Fibroblast of the conjunctiva (primary cell): ENCODE measurements at regions not wholly inside any gene's neighbourhood (a gene's known extent, or its start where the extent isn't known, plus 50 kb on each side); places are given as distances from the start of the nearest gene placed in this dataset.

Experiments used
- DNase-seq: peaks from one replicate; pipeline ENCODE4 v3.0.0-alpha.2; 2010; ENCODE audit warnings: low read depth

DNA sequence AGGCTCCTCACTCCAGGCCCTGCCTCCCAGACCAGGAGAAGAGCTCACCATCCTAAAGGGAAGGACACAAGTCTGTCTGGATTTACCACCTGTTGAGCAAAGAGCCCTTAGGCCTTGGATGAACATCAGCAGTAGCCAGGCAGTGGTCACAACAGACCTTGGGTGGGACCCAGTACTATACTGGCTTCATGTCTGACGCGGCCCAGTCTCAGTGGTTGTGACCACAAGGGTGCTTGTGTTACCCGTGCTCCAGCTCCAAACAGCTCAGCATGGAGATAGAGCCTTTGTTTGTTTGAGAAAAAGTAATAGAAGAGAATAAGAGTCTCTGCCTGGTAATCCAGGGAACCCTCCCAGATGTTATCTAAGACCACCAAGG, 617.4 kb downstream of the BRINP1 start:
- no peak for DNase-seq

DNA sequence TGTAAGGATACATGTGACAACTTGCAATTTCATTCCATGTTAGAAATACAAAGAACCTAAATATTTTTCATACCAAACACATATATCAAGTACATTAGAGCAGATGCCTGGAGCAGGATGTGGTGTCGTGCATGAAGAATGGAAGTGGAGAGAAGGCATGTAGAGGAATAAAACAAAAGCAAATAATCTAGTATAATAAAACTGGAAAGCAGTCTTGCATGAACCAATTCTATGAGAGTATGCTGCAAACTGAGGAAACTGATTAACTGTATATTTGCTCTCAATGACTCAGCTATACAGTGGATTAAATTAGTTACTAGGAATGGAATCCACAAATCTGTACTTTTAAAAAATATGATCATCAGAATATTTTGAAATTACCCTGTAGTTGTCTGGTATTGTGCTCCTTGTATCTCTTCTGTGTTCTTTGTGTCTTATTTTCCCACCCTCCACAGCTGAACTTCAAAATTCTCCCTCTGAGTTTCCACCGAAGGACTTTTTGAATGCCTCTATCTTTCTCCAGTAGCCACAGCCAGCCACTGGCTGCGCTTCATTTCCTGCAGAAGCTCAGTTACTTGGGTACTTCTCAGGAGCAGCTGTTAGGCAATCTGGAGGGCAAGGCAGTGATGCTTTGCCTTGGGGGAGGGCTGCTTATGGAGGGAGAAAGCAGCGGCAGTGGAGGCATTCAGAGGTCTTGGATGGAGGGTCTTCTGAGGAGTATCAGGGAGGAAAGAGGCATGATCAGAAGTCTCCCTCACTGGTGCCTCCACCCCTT, 608.0 kb downstream of the BRINP1 start:
- DNase-seq = no peak

DNA sequence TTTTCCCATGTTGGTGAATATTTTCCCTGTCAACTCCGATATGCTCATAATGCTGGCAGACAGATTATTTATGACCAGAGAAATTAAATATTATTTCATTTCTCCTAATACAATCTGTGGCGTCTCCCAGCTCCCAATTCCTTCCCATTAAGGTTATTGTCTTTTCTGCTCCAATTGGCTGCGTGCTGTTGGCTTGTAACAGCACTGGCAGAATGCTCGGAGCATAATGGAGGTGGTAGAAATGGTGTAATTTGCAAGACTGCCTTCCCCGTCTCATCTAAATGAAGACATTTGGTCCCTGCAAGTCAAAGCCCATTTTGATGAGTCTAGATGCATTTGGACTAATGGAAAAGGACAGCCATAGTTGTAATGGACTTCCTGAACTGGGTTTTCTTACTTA, 601.7 kb downstream of the BRINP1 start:
- no peak for DNase-seq

DNA sequence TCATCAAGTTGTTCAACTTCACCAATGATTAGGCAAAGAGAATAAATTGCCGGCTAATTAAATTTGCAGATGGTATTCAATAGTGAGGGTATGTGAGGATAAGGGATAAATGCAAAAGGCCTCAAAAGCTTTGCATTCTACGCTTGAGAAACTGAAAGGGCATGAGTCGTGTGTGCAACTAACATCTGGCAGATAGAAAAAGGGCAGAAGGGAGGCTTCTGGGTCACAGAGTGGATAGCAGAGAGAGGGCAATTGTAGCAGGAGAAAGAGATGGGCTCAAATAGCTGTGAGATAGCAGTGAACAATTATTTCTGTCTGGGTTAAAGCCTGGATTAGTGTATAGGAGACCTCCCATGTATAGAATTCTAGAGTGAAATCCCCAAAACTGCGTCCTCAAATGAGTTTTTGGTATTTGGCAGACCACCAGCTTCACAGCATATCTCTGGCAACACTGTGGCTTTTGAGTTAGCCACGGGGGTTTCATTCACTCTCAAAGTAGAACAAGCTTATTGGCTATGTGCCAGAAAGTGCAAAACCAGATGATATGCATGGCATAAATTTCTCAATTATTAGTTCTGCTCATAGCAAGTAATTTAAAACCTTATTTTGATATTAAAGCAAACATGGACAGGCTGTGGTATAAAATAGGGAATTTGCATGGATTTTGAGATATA, 586.3 kb downstream of the BRINP1 start:
- DNase-seq = no peak

DNA sequence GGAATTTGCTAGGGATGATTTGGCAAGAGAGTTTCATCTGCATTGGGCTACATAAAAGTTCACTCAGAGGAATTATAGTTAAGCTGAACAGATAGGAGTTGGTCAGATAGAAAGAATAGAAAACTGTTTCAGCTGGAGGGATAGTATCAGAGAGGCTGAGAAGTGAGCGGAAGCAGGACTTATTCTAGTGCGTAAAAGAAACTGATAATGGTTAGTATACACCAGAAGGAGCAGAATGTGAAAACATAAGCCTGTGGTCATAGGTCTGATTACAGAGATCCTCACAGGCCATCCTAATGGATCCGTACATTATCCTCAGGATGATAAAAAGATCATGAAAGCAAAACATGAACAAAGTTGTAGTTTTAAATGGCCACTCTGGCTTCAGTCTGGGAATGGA, 585.2 kb downstream of the BRINP1 start:
- DNase-seq = no peak

DNA sequence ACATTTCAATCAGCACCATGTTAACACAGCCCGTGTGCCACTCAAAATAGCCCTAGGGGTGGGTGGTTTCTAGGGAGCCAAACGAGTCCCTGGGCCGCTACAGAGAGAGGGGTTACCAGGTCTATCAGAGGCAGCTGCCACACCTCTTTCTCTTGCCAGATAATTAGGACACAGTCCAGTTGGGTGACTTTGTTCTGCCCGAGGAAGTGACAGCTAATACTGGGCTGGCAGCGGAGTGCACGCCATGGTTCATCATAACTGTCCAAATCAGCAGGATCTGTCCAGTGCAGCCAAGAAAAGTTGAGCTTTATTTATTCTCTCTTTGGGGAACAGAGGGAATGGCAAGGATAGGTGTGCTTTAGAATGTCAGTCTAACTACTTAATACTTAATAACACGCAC, 583.8 kb downstream of the BRINP1 start:
- no peak for DNase-seq

DNA sequence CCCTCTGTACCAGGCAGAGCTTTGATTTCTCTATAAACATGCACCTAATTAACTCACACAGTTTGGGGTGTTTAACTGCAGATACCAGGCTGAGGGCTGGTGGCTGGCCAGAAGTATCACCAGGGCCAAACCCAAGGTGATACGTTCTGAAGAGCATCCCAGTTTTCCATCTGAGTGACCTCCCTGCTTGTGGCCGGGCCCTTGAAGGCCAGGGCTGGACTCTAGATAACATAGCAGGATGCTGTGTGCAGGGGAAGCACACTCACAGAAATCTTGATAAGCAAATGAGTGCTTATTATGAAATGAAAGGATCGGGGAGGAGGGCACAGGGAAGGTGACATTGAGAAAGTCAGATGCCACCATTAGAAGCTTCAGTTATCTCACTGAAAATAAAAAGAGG, 582.4 kb downstream of the BRINP1 start:
- DNase-seq = no peak

DNA sequence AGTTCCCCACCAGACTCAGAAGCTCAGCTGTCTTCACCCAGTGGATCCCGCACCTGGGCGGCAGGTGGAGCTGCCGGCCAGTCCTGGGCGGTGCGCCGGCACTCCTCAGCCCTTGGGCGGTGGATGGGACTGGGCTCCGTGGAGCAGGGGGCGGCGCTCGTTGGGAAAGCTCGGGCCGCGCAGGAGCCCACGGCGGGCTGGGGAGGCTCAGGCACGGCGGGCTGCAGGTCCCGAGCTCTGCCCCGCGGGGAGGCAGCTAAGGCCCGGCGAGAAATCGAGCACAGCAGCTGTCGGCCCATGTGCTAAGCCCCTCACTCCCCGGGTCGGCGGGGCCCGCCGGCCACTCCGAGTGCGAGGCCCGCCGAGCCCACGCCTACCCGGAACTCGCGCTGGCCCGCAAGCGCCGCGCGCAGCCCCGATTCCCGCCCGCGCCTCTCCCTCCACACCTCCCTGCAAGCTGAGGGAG, 560.0 kb downstream of the BRINP1 start:
- DNase-seq = no peak

DNA sequence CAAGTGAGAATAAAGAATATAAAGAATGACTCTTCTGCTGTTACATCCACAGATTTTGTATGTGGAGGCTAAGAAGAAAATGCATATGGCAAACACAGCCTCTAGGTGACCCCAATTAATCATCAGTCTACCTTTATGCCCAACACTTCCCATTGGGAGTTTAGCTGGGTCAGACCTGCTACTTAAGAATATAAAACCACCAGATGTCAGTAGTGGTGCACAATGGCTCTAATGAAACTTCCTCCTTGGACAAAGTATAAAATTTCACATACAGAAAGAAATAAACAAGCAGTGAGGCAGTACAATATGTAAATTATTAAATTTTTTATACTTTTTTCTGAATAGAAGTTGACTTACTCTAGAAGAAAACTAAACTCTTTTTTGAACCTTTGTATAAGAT, 539.9 kb downstream of the BRINP1 start:
- DNase-seq = no peak

DNA sequence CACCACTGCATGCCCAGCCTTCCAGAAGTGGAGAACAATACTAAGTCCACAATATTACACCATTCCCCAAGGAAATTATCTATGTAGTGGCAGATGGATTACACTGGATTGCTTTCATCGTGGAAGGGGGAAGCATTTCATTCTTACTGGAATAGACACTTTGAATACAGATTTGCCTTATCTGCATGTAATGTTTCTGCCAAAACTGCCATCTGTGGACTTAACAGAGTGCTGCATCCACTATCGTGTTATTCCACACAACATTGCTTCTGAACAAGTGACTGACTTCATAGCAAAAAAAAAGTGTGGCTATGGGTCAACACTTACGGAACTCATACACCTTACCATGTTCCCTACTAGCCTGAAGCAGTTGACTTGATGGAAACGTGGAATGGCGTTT, 536.9 kb downstream of the BRINP1 start:
- no peak for DNase-seq

DNA sequence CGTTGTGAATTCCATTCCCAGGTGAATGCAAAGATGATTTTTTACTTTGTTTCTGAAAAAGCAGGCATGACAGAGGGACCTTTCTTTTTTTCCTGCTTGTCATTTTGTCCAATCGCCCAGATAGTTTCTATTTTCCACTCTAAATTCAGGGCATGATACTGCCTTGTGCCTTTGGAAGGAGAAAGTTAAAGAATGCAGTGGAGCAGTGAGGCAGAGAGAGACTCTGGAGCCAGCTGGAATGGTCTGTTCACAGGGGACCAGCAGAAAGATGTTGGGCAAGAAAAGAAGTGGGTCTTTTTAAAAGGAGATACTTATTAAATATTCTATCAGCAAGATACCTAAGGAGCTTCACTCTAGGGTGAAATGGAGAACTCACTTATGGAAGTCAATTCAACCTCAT, 532.3 kb downstream of the BRINP1 start:
- no peak for DNase-seq

DNA sequence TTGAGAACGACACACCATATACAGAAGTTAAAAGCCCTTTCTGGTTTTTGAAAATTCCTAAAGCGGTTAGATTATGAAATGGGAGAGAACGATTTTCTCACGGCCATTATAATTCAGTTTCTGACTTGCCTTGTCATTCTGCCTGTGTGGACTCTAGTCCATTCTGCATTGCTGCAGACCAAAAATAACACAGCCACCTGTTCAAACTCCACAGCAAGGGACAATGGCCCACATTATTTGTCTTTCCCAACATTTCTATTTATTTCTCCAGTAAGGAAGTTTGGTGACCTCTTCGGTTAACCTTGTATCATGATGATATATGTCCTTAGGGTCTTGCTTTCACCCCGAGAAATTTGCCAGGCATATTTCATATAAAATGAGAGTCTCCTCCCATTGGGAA, 497.7 kb downstream of the BRINP1 start:
- no peak for DNase-seq

DNA sequence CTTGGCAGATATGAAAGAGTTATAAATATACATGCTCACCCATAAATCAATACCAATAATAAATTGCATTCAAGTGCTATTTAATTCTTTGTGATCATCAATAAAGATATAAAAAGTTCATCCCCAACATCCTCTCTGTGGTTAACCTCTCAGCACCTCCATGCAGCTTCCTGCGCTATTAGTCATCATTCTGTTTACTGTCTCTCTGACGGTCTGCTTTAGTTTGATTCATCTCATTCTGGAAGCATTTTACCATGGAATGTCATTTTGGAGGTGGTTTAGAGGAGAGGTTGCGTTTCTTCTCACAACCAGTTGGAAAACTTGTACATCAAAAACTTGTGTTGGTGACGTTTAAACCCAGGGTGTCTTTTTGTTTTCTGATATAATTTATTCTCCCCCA, 486.6 kb downstream of the BRINP1 start:
- no peak for DNase-seq

DNA sequence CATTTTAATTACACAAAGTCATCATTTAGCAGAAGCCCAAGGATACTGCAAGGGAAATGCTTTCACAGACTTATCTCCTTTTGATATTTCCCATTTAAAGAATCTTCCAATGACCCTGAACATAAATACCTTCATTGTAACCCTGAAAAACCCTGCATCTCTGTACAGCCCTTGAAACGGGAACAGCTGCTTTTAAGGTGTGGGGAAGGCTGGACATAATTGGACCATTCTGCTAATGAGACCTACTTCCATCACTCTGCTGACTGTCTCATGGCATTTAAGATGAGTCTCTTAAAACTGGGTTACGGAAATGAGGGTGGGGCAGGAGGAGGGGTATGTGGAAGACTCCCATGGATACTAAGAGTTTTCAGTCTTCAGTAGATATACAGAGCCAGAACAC, 485.8 kb downstream of the BRINP1 start:
- DNase-seq = no peak

DNA sequence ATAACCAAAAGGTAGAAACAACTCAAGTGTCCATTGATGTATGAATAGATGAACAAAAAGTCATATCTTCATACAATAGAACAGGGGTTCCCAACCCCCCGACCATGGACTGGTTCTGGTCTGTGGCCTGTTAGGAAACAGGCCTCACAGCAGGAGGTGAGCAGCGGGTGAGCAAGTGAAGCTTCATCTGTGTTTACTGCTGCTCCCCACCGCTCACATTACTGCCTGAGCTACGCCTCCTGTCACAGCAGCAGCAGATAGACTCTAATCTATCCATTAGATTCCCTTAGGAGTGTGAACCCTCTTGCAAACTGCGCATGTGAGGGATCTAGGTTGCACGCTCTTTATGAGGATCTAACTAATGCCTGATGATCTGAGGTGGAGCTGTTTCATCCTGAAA, 478.0 kb downstream of the BRINP1 start:
- DNase-seq = no peak

DNA sequence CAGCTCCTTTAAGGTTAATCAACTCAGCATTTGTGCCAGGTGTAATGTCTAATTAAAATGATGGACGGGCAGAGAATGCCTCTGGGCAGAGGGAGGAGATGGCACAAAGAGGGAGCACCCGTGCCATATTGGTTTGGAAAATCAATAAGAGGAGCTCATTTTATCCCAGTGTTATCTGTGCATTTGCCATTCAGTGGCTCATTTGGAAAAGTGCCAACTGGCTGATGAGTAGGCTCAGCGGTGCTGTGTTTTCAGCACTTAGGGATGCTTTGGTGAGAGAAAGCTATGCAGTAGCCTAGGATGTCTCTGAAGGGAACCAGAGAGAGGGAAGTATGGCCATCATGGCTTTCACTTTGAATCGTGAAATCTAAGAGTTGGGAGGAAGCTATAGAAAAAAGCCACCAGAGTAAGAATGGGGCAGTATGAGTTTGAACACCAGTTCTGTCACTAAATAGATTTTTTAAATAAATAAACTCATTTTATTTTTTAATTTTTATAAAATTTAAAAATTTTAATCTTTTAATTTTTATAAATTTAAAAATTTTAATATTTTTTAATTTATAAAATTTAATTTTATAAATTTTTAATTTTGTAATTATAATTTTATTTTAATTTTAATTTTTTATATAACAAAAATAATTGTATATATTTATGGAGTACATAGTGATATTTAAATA, 472.8 kb downstream of the BRINP1 start:
- DNase-seq = no peak

DNA sequence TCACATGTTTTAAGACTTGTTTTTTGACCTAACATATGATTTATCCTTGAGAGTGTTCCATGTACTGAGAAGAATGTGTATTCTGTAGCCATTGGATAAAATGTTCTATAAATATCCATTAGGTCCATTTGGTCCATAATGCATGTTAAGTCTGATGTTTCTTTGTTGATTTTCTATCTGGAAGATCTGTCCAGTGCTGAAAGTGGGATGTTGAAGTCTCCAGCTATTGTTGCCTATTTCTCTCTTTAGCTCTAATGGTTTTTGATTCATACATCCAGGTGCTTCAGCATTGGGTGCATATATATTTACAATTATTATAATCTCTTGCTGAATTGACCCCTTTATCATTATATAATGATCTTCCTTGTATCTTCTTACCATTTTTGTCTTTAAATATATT, 451.1 kb downstream of the BRINP1 start:
- no peak for DNase-seq

DNA sequence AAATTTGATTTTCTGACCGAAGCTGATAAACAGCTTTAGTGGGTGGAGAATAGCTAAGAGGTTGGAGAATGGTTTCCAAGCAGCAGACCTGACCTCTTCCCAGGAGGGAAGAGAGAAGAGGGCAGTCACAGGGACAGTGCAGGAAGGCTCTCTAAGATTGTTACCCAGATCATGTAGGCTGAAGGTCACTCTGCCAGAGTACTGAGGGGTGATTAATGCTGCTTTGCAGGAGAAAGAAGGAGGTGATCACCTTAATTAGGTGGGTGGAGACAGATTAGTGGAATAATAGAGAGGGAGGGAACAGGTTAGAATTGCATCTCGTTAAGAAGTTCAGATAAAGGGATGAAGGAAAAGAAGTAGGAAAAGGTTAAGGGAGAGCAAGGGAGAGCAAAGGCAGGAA, 440.5 kb downstream of the BRINP1 start:
- DNase-seq = no peak

DNA sequence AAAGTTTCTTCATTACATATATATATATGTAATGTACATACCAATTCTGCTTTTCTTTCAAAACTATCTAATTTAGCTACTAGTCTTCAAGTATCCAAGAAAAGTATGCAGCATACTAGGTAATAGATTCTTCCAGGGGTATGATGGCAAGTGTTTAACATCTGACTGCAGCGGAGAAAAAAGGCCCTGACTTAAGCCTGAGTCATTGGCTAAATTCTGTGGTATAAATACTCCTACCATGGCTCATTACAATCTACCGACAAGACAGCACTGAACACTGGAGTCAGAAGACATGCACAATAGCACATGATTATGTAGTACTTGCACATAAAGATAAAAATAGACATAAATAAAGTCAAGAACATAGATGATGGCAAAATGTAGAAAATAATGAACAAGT, 439.9 kb downstream of the BRINP1 start:
- no peak for DNase-seq

DNA sequence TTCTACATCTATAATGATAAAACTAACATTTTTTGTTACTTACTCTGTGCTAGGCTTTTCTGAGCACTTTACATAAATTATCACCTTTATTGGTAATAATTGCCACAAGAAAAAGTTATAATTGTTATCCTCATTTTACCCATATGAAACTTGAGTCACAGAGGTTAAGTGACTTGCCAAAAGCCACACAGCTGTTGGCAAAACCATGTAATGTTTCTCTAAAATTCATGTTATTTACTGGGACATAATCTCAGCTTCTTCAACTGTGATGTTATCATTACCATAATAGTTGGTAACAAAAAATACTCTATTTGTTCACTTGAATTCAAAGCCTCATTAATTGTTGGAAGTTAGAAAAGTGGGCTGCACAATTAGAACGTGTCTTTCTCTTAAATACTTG, 437.3 kb downstream of the BRINP1 start:
- DNase-seq = no peak

DNA sequence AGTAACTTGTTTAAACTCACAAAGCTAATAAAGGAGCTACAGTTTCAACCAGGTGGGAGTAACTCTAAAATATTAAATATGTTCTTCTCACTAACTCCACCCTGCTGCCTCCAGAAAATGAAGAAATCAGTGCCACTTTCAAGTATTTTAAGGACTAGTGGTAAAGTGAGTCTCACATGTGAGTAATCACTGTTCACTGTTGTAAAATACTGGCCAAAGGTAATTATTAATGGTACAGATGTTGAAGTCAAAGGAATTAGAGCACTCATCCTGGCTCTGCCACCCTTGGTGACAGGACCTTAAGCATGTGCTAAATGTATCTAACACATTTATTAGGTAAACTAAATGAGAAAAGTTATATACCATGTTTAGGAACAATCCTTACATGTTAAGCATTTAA, 430.7 kb downstream of the BRINP1 start:
- DNase-seq = no peak

DNA sequence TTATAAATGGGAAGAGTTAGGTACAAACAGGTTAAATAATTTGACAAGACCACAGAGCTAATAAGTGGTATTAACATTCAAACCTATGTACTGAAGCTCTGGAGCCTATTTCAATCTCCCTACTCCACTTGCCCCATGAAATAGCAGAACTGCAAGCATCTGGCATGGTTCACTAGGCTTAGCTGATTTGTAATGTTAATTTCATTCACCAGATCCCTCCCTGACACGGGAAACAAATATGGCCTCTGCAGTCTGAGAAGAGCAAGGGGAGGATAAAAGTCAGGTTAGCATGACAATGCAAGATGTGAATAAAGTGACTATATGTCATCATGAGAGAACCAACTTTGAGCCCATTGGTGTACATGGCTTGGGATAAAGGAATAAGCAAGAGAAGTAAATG, 428.8 kb downstream of the BRINP1 start:
- no peak for DNase-seq

DNA sequence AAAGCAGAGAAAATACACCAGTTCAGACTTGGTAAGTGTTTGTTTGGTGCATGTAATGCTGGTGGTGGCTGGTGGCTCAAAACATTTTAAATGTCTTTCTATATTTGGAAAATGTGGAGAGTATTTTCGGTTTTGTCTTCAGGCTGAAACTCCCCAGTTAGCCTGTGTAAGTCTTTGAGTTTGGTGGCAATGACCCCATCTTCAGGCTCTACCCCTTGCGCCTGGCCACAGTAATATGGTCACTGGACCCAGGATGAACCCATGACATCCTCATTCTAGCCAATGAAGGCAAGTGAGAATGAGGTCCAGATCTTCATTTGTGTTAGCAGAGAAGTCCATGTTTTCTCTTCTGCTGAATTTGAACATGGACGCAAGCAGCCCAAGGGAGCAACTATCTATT, 422.6 kb downstream of the BRINP1 start:
- no peak for DNase-seq
